ENCODE measurements at regions not wholly inside any gene's neighbourhood (a gene's known extent, or its start where the extent isn't known, plus 50 kb on each side); places are given as distances from the start of the nearest gene placed in this dataset.

GRCh38 chr14:89000007-89000942 is 175.8 kb downstream of the TTC8 start:
- TF ChIP-seq POLR2A (IDR thresholded peaks at IDR 0.05; ENCODE audit: low read length) (no peak), GATA1 (IDR thresholded peaks at IDR 0.05; ENCODE audit: low read depth, low read length) (no peak)

Measured in erythroblast (primary cell).